ENCODE measurements at regions not wholly inside any gene's neighbourhood (a gene's known extent, or its start where the extent isn't known, plus 50 kb on each side); places are given as distances from the start of the nearest gene placed in this dataset.
"Not testable (repeated sequence)": the region's sequence is repeated elsewhere in the genome, so short reads cannot be mapped to it uniquely, and the experiment has no call there.

DNA sequence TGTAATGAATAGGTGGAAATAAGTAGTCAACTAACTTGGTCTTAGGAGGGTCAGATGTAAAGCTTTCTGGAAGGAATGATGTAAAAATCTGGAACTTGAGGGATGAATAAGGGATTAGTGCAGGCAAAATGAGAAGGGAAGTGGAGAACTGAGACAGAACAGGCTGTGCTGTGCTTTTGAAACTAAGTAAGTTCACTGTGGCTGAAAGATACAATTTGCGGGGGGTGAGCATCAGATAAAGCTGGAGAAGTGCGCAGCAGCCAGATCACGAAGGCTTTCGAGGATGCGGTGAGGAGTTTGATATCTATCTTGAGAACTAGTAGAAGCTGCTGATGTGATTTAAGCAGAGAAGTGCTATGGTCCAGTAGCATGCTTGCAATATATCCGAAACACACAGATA lies 247.8 kb downstream of the RNF144B start:
- ChIA-PET CTCF (interaction anchor here (0.6 kb wide), 1 partner anchor 381 kb away, joined by 3 read pairs; no protein-coding TSS in a partner anchor), POLR2A (no interaction called here)
- no peak for DNase-seq (ENCODE audit: extremely low spot score)
- TF ChIP-seq FOXM1 (IDR thresholded peaks at IDR 0.05; ENCODE audit: borderline replicate concordance) (no peak), ARNT (IDR thresholded peaks at IDR 0.05) (no peak), NFRKB (IDR thresholded peaks at IDR 0.05) (no peak), SUZ12 (IDR thresholded peaks at IDR 0.05) (no peak), BHLHE40 (IDR thresholded peaks at IDR 0.05; ENCODE audit: borderline replicate concordance) (no peak), ELF4 (IDR thresholded peaks at IDR 0.05) (no peak), FOXK2 (IDR thresholded peaks at IDR 0.05) (no peak), HDGF (IDR thresholded peaks at IDR 0.05; ENCODE audit: borderline replicate concordance) (no peak), L3MBTL2 (conservative IDR thresholded peaks at IDR 0.05) (no peak), LEF1 (IDR thresholded peaks at IDR 0.05; ENCODE audit: borderline replicate concordance) (no peak), ZNF384 (IDR thresholded peaks at IDR 0.05) (no peak), FOXA1 (IDR thresholded peaks at IDR 0.05) (no peak), CTBP1 (IDR thresholded peaks at IDR 0.05; ENCODE audit: borderline replicate concordance) (no peak), TARDBP (IDR thresholded peaks at IDR 0.05) (no peak), SP1 (IDR thresholded peaks at IDR 0.05) (no peak)

DNA sequence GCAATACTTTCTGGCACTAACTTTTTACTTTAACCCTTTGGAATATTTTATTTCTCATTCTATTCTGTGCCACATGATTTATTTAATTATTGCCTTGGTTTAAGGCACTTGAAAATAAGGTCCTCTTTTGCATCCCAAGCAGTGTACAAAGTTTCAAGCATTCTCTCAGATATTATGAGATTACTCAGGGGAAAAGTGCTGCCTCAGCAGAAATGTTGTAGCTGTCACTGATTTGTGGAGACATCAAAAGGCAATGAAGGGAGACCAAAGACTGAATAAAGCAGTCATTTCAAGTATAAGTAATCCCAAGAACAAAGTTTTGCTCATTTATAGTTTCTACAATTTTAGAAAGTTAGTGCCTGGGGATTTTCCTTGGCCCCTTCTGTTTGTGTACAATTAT lies 253.0 kb downstream of the RNF144B start:
- CTCF ChIA-PET: no interaction called here
- no peak for DNase-seq (ENCODE audit: extremely low spot score)
- POLR2A ChIA-PET: no interaction called here
- TF ChIP-seq TARDBP (IDR thresholded peaks at IDR 0.05) (no peak), ARNT (IDR thresholded peaks at IDR 0.05) (no peak), FOXM1 (IDR thresholded peaks at IDR 0.05; ENCODE audit: borderline replicate concordance) (no peak)

DNA sequence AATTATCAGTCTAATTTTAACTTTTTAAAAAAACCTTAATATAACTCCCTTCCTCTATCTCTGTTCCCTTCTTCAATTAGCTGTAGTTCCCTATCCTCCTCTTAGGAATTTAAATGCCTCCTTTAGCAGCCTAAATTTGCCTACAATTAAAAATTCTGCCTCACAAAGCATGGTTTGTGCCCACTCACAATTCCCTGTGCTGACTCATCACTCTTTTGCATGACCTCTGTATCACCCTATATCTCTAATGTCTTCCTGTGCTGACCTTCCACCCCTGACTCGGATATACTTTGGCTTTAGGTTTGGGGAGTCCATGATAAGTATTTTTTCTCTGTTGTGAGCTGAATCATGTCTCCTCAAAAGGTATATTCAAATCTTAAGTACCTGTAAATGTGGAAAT lies 253.6 kb downstream of the RNF144B start:
- DNase-seq (ENCODE audit: extremely low spot score): no peak
- ChIA-PET POLR2A (no interaction called here), CTCF (no interaction called here)

DNA sequence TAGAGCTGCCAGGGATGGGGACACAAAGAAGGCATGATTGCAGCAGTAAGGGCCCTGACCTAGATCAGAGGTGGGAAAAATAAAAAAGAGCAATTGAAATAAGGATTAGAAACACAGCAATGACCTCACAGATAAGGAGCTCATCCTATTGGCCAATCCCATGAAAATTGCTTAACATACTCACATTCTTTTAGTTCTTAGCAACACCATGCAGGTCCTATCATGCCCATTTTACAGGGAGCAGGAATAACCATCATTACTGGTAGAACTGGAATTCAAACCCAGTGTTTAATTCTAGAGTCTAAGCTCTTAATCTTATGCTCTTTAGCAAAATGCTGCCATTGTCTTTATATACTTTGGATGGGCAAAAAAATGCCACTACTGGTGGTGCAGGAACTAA lies 267.7 kb downstream of the RNF144B start:
- ChIA-PET POLR2A (no interaction called here), CTCF (no interaction called here)
- no peak for DNase-seq (ENCODE audit: extremely low spot score)

More for the DNA sequence above, 253.6 kb downstream of the RNF144B start:
- TF ChIP-seq TARDBP (IDR thresholded peaks at IDR 0.05) (no peak), FOXK2 (IDR thresholded peaks at IDR 0.05) (no peak), NFRKB (IDR thresholded peaks at IDR 0.05) (no peak), L3MBTL2 (conservative IDR thresholded peaks at IDR 0.05) (no peak), BHLHE40 (IDR thresholded peaks at IDR 0.05; ENCODE audit: borderline replicate concordance) (no peak), ARNT (IDR thresholded peaks at IDR 0.05) (no peak), FOXM1 (IDR thresholded peaks at IDR 0.05; ENCODE audit: borderline replicate concordance) (no peak), HDGF (IDR thresholded peaks at IDR 0.05; ENCODE audit: borderline replicate concordance) (no peak), ZNF384 (IDR thresholded peaks at IDR 0.05) (no peak), FOXA1 (IDR thresholded peaks at IDR 0.05) (no peak), SUZ12 (IDR thresholded peaks at IDR 0.05) (no peak), CTBP1 (IDR thresholded peaks at IDR 0.05; ENCODE audit: borderline replicate concordance) (no peak), LEF1 (IDR thresholded peaks at IDR 0.05; ENCODE audit: borderline replicate concordance) (no peak), ELF4 (IDR thresholded peaks at IDR 0.05) (no peak), SP1 (IDR thresholded peaks at IDR 0.05) (no peak)

GRCh38 chr6:18656506-18656905 lies 269.4 kb downstream of the RNF144B start:
- DNase-seq (ENCODE audit: extremely low spot score): no peak
- ChIA-PET CTCF (no interaction called here), POLR2A (no interaction called here)
- TF ChIP-seq ARNT (IDR thresholded peaks at IDR 0.05) (no peak), ZNF384 (IDR thresholded peaks at IDR 0.05) (no peak), CTBP1 (IDR thresholded peaks at IDR 0.05; ENCODE audit: borderline replicate concordance) (no peak), SUZ12 (IDR thresholded peaks at IDR 0.05) (no peak), ELF4 (IDR thresholded peaks at IDR 0.05) (no peak)

More for the DNA sequence above, 267.7 kb downstream of the RNF144B start:
- TF ChIP-seq L3MBTL2 (conservative IDR thresholded peaks at IDR 0.05) (no peak), HDGF (IDR thresholded peaks at IDR 0.05; ENCODE audit: borderline replicate concordance) (no peak), FOXA1 (IDR thresholded peaks at IDR 0.05) (no peak), ELF4 (IDR thresholded peaks at IDR 0.05) (no peak), BHLHE40 (IDR thresholded peaks at IDR 0.05; ENCODE audit: borderline replicate concordance) (no peak), PKNOX1 (IDR thresholded peaks at IDR 0.05) (no peak), ARNT (IDR thresholded peaks at IDR 0.05) (no peak), FOXM1 (IDR thresholded peaks at IDR 0.05; ENCODE audit: borderline replicate concordance) (no peak)

DNA sequence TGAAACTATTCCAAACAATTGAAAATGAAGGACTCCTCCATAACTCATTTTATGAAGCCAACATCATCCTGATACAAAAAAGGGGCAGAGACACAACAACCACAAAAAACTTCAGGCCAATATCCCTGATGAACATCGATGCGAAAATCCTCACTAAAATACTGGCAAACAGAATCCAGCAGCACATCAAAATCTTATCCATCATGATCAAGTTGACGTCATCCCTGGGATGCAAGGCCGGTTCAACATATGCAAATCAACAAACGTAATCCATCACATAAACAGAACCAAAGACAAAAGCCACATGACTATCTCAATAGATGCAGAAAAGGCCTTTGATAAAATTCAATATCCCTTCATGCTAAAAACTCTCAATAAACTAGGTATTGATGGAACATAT lies 272.8 kb downstream of the RNF144B start:
- CTCF ChIA-PET; DNase-seq (ENCODE audit: extremely low spot score); POLR2A ChIA-PET: not testable (repeated sequence)

DNA sequence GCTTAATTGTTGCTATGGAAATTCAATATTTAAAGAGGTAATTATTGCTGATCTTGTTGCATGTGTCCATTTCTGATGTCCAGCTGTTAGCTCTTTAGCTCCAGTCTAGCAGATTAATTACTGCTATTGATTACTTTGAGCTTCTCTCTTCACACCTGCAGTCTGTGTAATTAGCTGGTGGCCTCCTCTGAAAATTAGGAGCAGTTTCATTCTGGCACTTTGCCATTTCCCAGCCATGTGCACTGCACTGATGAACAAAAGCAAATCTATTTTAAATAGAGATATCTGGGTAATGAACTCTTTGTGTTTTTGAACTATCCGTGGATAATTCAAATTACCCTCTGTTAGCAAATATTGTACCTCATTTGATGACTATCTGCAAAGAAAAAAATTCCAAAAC lies 275.9 kb downstream of the RNF144B start:
- CTCF ChIA-PET: interaction anchor here (1.3 kb wide), 1 partner anchor 259 kb away, joined by 3 read pairs; no protein-coding TSS in a partner anchor
- TF ChIP-seq SUZ12 (IDR thresholded peaks at IDR 0.05) (no peak), FOXM1 (IDR thresholded peaks at IDR 0.05; ENCODE audit: borderline replicate concordance) (no peak), LEF1 (IDR thresholded peaks at IDR 0.05; ENCODE audit: borderline replicate concordance) (no peak), BHLHE40 (IDR thresholded peaks at IDR 0.05; ENCODE audit: borderline replicate concordance) (no peak), TARDBP (IDR thresholded peaks at IDR 0.05) (no peak), L3MBTL2 (conservative IDR thresholded peaks at IDR 0.05) (no peak), FOXA1 (IDR thresholded peaks at IDR 0.05) (no peak), PKNOX1 (IDR thresholded peaks at IDR 0.05) (no peak), ARNT (IDR thresholded peaks at IDR 0.05) (no peak), HDGF (IDR thresholded peaks at IDR 0.05; ENCODE audit: borderline replicate concordance) (no peak), SP1 (IDR thresholded peaks at IDR 0.05) (no peak), FOXK2 (IDR thresholded peaks at IDR 0.05) (no peak), NFRKB (IDR thresholded peaks at IDR 0.05) (no peak), ELF4 (IDR thresholded peaks at IDR 0.05) (no peak), CTBP1 (IDR thresholded peaks at IDR 0.05; ENCODE audit: borderline replicate concordance) (no peak), ZNF384 (IDR thresholded peaks at IDR 0.05) (no peak)
- DNase-seq (ENCODE audit: extremely low spot score): no peak
- POLR2A ChIA-PET: no interaction called here

All from HEK293T (cell line).